ENCODE measurements at regions not wholly inside any gene's neighbourhood (a gene's known extent, or its start where the extent isn't known, plus 50 kb on each side); places are given as distances from the start of the nearest gene placed in this dataset.
"Not testable (repeated sequence)": the region's sequence is repeated elsewhere in the genome, so short reads cannot be mapped to it uniquely, and the experiment has no call there.

GRCh38 chr7:36038063-36038721 is 114.9 kb upstream of the EEPD1 start:
- no peak for DNase-seq (ENCODE audit: low spot score)

GRCh38 chr7:36039243-36039642 is 113.8 kb upstream of the EEPD1 start:
- DNase-seq (ENCODE audit: low spot score): no peak

- no peak for DNase-seq (ENCODE audit: low spot score)
Observed at GRCh38 chr7:36039671-36040070, 113.4 kb upstream of the EEPD1 start.

GRCh38 chr7:36040679-36041078 is 112.4 kb upstream of the EEPD1 start:
- DNase-seq (ENCODE audit: low spot score): no peak

DNA sequence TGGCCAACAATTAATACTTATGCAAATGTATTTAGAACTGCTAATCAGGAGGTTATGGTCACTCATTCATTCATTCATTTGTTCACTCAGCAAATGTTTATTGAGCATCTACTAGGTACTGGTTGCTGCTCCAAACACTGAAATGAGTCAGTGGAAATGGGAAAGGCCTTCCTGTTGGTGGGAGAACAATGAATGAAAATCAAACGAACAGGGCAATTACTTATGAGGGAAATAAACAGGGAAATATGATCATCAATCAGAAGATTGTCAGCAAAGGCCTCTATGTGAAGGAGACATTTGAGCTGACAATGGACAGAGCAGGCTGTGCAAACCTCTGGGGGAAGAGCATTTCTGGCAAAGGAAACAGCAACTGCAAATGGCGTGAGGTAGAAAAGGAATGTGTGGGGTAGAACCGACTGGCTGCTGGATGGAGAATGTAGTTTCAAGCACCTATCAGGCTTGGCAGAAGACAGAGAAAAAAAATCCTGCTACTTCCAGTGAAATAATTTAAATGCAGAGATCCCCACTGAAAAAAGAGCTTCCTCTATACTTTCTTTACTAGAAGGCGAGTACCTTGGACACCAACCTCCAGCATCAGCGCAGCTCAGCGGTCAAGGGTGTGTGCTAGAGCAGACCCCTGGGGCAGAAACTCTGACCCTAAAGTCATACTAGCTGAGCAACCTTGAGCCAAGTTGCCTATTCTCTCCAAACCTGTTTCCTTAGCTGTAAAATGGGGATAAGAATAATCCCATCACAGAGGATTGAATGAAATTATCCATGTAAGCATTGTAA is 108.8 kb upstream of the EEPD1 start:
- no peak for DNase-seq (ENCODE audit: low spot score)

GRCh38 chr7:36045326-36045725 is 107.7 kb upstream of the EEPD1 start:
- no peak for DNase-seq (ENCODE audit: low spot score)

DNA sequence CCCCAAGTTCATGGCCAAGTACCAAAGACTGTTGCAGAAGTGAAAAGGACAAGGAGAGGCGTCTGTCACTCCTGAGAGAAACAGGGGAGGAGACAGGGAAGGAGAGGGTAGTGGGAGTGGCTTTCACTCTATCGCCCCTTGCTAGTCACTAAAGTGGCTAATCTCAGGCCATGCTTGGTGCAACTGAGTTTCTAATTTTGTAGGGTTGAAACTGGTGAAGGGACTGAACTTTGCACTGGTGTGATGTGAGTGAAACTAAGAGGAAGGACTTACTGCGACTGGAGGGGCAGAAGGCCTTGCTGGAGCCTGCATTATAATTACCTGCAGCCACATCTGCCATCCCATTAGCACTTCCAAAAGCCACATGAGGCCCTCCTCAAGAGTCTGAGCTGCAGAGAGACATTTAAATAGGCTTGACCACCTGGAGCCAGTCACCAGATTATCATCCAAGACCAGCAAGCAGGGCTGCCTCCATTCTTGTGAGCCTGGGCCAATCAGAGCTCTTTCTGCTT is 107.2 kb upstream of the EEPD1 start:
- no peak for DNase-seq (ENCODE audit: low spot score)

GRCh38 chr7:36047091-36047658 is 105.9 kb upstream of the EEPD1 start:
- no peak for DNase-seq (ENCODE audit: low spot score)

DNA sequence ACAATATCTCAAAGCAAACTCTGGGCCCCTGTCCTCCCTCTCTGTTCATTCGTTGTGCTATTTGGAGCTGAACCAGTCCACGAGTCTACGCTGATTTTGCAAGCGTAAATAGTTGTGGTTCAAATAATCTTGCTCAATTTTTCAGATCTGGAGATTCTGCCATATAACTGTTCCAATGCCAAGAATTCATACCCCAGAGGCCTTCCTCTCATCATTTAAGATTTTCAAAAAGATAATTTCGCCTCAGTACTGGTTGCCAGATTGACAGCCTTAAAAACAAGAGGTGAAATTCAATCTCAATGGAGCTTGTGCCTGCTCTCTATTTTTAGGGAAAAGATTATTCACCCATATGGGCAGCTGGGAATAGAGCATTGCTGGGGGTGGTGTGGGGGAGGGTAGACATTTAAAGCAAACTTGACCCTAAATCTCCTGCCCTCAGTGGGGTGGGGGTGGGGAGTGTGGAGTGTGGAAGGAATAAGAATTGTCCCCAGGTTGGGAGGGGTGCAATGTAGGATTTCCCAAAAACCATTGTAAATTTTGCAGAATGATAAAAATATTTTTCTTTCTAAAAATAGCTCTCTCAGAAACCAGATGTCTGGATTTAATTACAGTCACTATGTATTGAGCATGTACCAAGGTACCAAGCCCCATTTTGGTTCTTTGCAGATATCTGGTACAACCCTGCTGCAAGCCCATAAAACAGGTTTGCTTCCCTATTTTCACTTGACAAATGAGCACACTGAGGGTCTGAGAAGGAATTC is 104.7 kb upstream of the EEPD1 start:
- DNase-seq (ENCODE audit: low spot score): no peak

DNA sequence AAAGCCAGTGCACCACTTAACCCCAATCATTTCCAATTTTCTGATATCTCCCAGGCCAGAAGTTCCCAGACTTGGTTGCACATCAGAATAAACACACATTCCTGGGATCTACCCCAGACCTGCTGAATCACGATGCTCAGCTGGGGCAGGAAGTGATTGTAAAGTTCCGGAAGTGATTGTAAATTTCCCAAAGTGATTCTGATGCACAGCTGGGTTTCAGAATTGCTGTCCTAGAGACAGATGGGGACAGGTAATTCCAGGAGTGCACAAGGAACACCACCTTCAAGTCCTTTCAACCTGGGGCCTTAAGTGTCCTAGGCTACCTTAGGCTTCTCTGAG is 104.2 kb upstream of the EEPD1 start:
- no peak for DNase-seq (ENCODE audit: low spot score)

DNA sequence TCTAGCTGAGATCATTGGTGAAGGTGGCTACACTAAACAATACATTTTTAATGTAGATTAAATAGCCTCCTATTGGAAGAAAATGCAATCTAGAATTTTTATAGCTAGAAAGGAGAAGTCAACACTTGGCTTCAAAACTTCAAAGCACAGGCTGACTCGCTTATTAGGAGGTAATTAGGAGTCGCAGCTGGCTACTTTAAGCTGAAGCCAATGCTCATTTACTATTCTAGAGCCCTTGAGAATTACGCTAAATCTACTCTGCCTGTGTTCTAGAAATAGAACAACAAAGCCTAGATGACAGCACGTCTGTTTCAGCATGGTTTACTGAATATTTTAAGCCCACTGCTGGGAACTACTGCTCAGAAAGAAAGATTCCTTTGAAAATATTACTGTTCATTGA is 101.6 kb upstream of the EEPD1 start:
- no peak for DNase-seq (ENCODE audit: low spot score)

DNA sequence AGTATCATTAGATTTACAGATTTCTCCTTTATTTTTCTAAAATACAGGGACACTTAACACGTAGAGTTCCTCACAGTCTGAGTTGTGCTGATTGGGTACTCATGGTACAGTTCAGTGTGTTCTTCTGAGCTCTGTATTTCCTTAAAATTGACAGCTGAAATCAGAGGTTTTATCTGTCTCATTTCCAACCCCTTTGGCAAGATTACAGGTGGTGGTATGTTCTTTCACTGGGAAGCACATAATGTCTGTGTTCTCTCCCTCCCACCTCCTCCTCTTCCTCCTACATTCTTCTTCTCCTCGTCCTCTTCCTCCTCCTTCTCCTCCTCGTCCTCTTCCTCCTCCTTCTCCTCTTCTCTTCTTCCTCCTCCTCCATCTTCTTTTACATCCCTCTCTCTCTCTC is 99.5 kb upstream of the EEPD1 start:
- DNase-seq (ENCODE audit: low spot score): no peak

GRCh38 chr7:36054637-36055036 is 98.4 kb upstream of the EEPD1 start:
- no peak for DNase-seq (ENCODE audit: low spot score)

DNA sequence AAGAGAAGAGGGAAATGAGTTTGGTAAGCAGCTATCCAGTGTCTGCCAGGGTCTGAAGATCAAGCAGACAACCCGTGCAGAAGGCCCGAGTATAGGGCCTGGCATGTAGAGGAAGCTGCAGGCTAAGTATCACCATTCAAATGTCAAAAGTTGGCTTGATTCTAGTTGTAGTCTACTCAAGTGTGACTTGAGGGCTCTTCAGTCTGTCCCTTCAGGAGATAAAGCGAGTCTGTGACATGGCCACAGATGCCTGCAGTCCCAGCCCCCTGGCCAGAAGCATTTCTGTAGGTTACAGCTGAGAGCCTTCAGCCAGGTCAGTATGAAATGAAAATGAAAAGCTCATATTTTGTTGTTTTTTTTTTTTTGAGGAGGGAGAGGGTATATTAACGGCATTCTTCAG is 97.8 kb upstream of the EEPD1 start:
- no peak for DNase-seq (ENCODE audit: low spot score)

DNA sequence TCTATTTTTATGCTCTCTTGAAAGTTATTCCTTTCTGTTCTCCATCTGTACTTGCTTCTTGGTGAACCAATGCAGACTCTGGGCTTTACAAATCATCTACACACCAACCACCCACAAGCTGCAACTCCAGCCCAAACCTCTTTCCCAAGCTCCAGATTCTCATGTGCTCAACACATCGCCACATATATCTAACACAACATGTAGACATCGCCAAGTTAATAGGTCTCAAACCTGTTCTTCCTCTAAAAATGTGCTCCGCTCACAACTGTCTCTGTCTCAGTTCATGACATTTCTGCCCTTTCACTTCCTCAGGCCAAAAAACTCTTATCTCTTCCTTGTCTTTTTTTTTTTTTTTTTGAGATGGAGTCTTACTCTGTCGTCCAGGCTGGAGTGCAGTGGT is 95.7 kb upstream of the EEPD1 start:
- DNase-seq (ENCODE audit: low spot score): no peak

DNA sequence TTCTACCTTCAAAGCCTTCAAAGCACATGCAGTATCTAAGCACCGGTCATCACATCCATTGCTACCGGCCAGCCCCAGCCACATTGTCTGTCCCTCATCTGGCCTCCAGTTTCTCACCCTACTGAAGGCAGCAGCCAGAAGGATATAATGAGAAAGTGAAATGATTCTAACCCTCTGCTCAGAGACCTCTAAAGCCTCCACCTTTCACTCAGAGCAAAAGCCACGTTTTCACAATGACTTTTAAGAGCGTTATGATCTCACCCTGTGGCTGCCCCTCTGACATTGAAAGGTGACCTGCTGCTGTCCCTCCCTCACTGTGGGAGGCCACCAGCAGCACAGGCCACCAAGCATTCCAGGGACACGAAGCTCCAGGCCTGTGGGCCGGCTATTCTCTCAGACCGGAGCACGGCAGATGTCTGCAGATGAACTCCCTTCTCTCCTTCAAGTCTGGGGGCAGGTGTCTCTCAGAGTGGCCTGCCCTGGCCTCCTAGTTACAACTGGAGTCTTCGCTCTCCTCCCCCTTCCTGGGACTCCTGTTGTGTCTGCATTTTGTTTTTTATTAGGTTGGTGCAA is 94.9 kb upstream of the EEPD1 start:
- DNase-seq (ENCODE audit: low spot score): no peak

GRCh38 chr7:36060388-36060787 is 92.7 kb upstream of the EEPD1 start:
- not testable (repeated sequence) for DNase-seq (ENCODE audit: low spot score)

GRCh38 chr7:36062154-36062815 is 90.8 kb upstream of the EEPD1 start:
- no peak for DNase-seq (ENCODE audit: low spot score)

- DNase-seq (ENCODE audit: low spot score): no peak
Observed at GRCh38 chr7:36064676-36065075, 88.4 kb upstream of the EEPD1 start.

GRCh38 chr7:36065563-36066342 is 87.3 kb upstream of the EEPD1 start:
- not testable (repeated sequence) for DNase-seq (ENCODE audit: low spot score)

DNA sequence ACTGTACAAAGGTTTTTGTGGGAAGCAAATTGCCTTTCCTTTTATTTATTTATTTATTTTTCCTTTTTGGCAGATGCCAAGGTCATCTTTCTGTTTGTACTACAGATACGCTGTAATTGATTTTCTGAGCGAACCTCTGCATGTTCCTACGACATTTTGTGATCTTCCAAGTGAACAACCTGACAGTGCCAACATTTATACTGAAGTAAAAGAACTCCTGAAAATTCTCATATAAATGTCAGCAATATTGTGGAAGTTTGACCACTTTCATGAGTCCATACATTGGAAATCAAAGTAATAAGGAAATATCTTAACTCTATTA is 86.8 kb upstream of the EEPD1 start:
- DNase-seq (ENCODE audit: low spot score): no peak

Measured in HuH-7.5 (cell line).